ENCODE measurements at regions not wholly inside any gene's neighbourhood (a gene's known extent, or its start where the extent isn't known, plus 50 kb on each side); places are given as distances from the start of the nearest gene placed in this dataset.

GRCh38 chrX:115939070-115939469, 231.5 kb upstream of the AGTR2 start:
- DNase-seq (no peak), ATAC-seq (no peak)
- no peaks in the 10 kb centered on the region for H3K36me3 ChIP-seq (ENCODE audit: control insufficient read depth in 2 of 3, insufficient read depth in 3 of 3, low read length in 3 of 3)
- no peaks in the 10 kb centered on the region for H3K4me1 ChIP-seq (ENCODE audit: control insufficient read depth in 2 of 2, insufficient read depth in 2 of 2, low read length in 2 of 2)
- ChIA-PET CTCF (no interaction called here), POLR2A (no interaction called here)
- peaks cover 0 to 17% (median 0%) of the 10 kb centered on the region in 7 donors for H3K4me1 Mint-ChIP-seq
- no peak overlapping the region for H3K27ac ChIP-seq (ENCODE audit: low read depth, low read length)
- H3K9me3 ChIP-seq (ENCODE audit: control insufficient read depth in 2 of 3, low read length in 3 of 3), result no peaks in the 10 kb centered on the region
- no peak overlapping the region for H3K4me3 Mint-ChIP-seq
- no peak overlapping the region for H3K27ac Mint-ChIP-seq
- intact Hi-C loops (cut with micrococcal nuclease), result no loop called here
- peaks cover 0 to 3% (median 0%) of the 10 kb centered on the region in 11 donors for H3K9me3 Mint-ChIP-seq
- no peaks in the 10 kb centered on the region for H3K36me3 Mint-ChIP-seq
- H3K27me3 ChIP-seq (ENCODE audit: control insufficient read depth in 2 of 2, insufficient read depth in 2 of 2, low read length in 2 of 2), result no peaks in the 10 kb centered on the region
- no peaks in the 10 kb centered on the region for H3K27me3 Mint-ChIP-seq
- no peak overlapping the region for H3K4me3 ChIP-seq (ENCODE audit: low read length)

GRCh38 chrX:115939636-115940160, 230.8 kb upstream of the AGTR2 start:
- Histone ChIP-seq H3K36me3 (ENCODE audit: control insufficient read depth in 2 of 3, insufficient read depth in 3 of 3, low read length in 3 of 3) (no peaks in the 10 kb centered on the region), H3K4me3 (ENCODE audit: low read length) (no peak overlapping the region), H3K27ac (ENCODE audit: low read depth, low read length) (no peak overlapping the region), H3K27me3 (ENCODE audit: control insufficient read depth in 2 of 2, insufficient read depth in 2 of 2, low read length in 2 of 2) (no peaks in the 10 kb centered on the region), H3K4me1 (ENCODE audit: control insufficient read depth in 2 of 2, insufficient read depth in 2 of 2, low read length in 2 of 2) (no peaks in the 10 kb centered on the region), H3K9me3 (ENCODE audit: control insufficient read depth in 2 of 3, low read length in 3 of 3) (no peaks in the 10 kb centered on the region)
- H3K4me3 Mint-ChIP-seq, result no peak overlapping the region
- peaks cover 0 to 17% (median 0%) of the 10 kb centered on the region in 7 donors for H3K4me1 Mint-ChIP-seq
- CTCF ChIA-PET, result no interaction called here
- intact Hi-C loops (cut with micrococcal nuclease), result no loop called here
- no peak for ATAC-seq
- H3K36me3 Mint-ChIP-seq, result no peaks in the 10 kb centered on the region
- no peak overlapping the region for H3K27ac Mint-ChIP-seq
- POLR2A ChIA-PET, result no interaction called here
- no peak for DNase-seq
- peaks cover 0 to 3% (median 0%) of the 10 kb centered on the region in 11 donors for H3K9me3 Mint-ChIP-seq
- no peaks in the 10 kb centered on the region for H3K27me3 Mint-ChIP-seq

GRCh38 chrX:115940348-115940747, 230.2 kb upstream of the AGTR2 start:
- Histone ChIP-seq H3K4me3 (ENCODE audit: low read length) (no peak overlapping the region), H3K36me3 (ENCODE audit: control insufficient read depth in 2 of 3, insufficient read depth in 3 of 3, low read length in 3 of 3) (no peaks in the 10 kb centered on the region), H3K27ac (ENCODE audit: low read depth, low read length) (no peak overlapping the region), H3K27me3 (ENCODE audit: control insufficient read depth in 2 of 2, insufficient read depth in 2 of 2, low read length in 2 of 2) (no peaks in the 10 kb centered on the region), H3K9me3 (ENCODE audit: control insufficient read depth in 2 of 3, low read length in 3 of 3) (no peaks in the 10 kb centered on the region), H3K4me1 (ENCODE audit: control insufficient read depth in 2 of 2, insufficient read depth in 2 of 2, low read length in 2 of 2) (no peaks in the 10 kb centered on the region)
- ChIA-PET POLR2A (no interaction called here), CTCF (no interaction called here)
- H3K36me3 Mint-ChIP-seq, result no peaks in the 10 kb centered on the region
- H3K4me3 Mint-ChIP-seq, result peak overlapping the region in 1 of 10 donors; percentile 55
- intact Hi-C loops (cut with micrococcal nuclease), result no loop called here
- no peaks in the 10 kb centered on the region for H3K27me3 Mint-ChIP-seq
- H3K4me1 Mint-ChIP-seq, result peaks cover 0 to 17% (median 0%) of the 10 kb centered on the region in 7 donors
- peak overlapping the region in 1 of 9 donors; percentile 13 for H3K27ac Mint-ChIP-seq
- H3K9me3 Mint-ChIP-seq, result peaks cover 0 to 3% (median 0%) of the 10 kb centered on the region in 11 donors
- ATAC-seq (no peak), DNase-seq (no peak)

DNA sequence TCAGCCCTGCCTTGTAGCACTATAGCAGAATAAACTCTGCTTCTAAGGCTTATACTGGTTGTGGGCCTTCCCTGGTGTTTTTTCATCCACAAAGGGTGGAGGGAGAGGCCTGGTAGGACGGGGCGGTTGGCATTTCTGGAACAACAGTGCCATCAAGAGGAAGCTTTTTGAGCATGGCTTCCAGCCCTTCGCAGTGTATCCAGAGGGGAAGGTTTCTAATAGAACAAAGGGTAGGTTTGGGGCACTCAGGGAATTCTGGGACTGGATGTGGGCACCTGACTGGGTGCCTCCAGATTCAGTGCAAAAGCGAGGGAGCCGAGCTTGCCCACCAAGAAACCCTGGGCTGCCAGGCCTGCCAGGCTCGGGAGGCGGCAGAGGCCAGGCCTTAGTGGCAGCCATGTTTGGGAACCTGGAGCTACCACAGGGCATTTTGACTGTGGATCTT, 229.6 kb upstream of the AGTR2 start:
- no peak overlapping the region for H3K27ac ChIP-seq (ENCODE audit: low read depth, low read length)
- Mint-ChIP-seq H3K4me1 (peaks cover 0 to 17% (median 0%) of the 10 kb centered on the region in 7 donors), H3K27ac (peak overlapping the region in 3 of 9 donors; percentile 13 to 51 (median 39)), H3K27me3 (no peaks in the 10 kb centered on the region), H3K36me3 (no peaks in the 10 kb centered on the region), H3K4me3 (peak overlapping the region in 3 of 10 donors; percentile 44 to 55 (median 54)), H3K9me3 (peaks cover 0 to 3% (median 0%) of the 10 kb centered on the region in 11 donors)
- peak in 5 of 9 donors; percentile 69 to 85 (median 81) for DNase-seq
- no peaks in the 10 kb centered on the region for H3K27me3 ChIP-seq (ENCODE audit: control insufficient read depth in 2 of 2, insufficient read depth in 2 of 2, low read length in 2 of 2)
- ATAC-seq, result peak; percentile 55
- intact Hi-C loops (cut with micrococcal nuclease), result no loop called here
- no peaks in the 10 kb centered on the region for H3K9me3 ChIP-seq (ENCODE audit: control insufficient read depth in 2 of 3, low read length in 3 of 3)
- H3K36me3 ChIP-seq (ENCODE audit: control insufficient read depth in 2 of 3, insufficient read depth in 3 of 3, low read length in 3 of 3), result no peaks in the 10 kb centered on the region
- POLR2A ChIA-PET, result no interaction called here
- no peaks in the 10 kb centered on the region for H3K4me1 ChIP-seq (ENCODE audit: control insufficient read depth in 2 of 2, insufficient read depth in 2 of 2, low read length in 2 of 2)
- H3K4me3 ChIP-seq (ENCODE audit: low read length), result no peak overlapping the region
- CTCF ChIA-PET, result no interaction called here

- H3K27ac ChIP-seq (ENCODE audit: low read depth, low read length), result no peak overlapping the region
- no peaks in the 10 kb centered on the region for H3K36me3 ChIP-seq (ENCODE audit: control insufficient read depth in 2 of 3, insufficient read depth in 3 of 3, low read length in 3 of 3)
- H3K9me3 ChIP-seq (ENCODE audit: control insufficient read depth in 2 of 3, low read length in 3 of 3), result no peaks in the 10 kb centered on the region
- DNase-seq (no peak), ATAC-seq (no peak)
- H3K27me3 ChIP-seq (ENCODE audit: control insufficient read depth in 2 of 2, insufficient read depth in 2 of 2, low read length in 2 of 2), result no peaks in the 10 kb centered on the region
- no peak overlapping the region for H3K4me3 ChIP-seq (ENCODE audit: low read length)
- peaks cover 0 to 3% (median 0%) of the 10 kb centered on the region in 11 donors for H3K9me3 Mint-ChIP-seq
- ChIA-PET CTCF (no interaction called here), POLR2A (no interaction called here)
- no peaks in the 10 kb centered on the region for H3K4me1 ChIP-seq (ENCODE audit: control insufficient read depth in 2 of 2, insufficient read depth in 2 of 2, low read length in 2 of 2)
- no peaks in the 10 kb centered on the region for H3K36me3 Mint-ChIP-seq
- peaks cover 0 to 17% (median 0%) of the 10 kb centered on the region in 7 donors for H3K4me1 Mint-ChIP-seq
- intact Hi-C loops (cut with micrococcal nuclease), result no loop called here
- no peaks in the 10 kb centered on the region for H3K27me3 Mint-ChIP-seq
- peak overlapping the region in 2 of 10 donors; percentile 44 to 55 for H3K4me3 Mint-ChIP-seq
- no peak overlapping the region for H3K27ac Mint-ChIP-seq
These were observed 229.2 kb upstream of the AGTR2 start for GRCh38 chrX:115941388-115941787.

GRCh38 chrX:115946059-115946458, 224.5 kb upstream of the AGTR2 start:
- ChIA-PET POLR2A (no interaction called here), CTCF (no interaction called here)
- no peaks in the 10 kb centered on the region for H3K9me3 ChIP-seq (ENCODE audit: control insufficient read depth in 2 of 3, low read length in 3 of 3)
- H3K4me3 ChIP-seq (ENCODE audit: low read length), result no peak overlapping the region
- intact Hi-C loops (cut with micrococcal nuclease), result no loop called here
- H3K27me3 ChIP-seq (ENCODE audit: control insufficient read depth in 2 of 2, insufficient read depth in 2 of 2, low read length in 2 of 2), result no peaks in the 10 kb centered on the region
- no peak overlapping the region for H3K4me3 Mint-ChIP-seq
- H3K4me1 ChIP-seq (ENCODE audit: control insufficient read depth in 2 of 2, insufficient read depth in 2 of 2, low read length in 2 of 2), result no peaks in the 10 kb centered on the region
- peaks cover 0 to 15% (median 0%) of the 10 kb centered on the region in 7 donors for H3K4me1 Mint-ChIP-seq
- H3K27ac Mint-ChIP-seq, result no peak overlapping the region
- no peaks in the 10 kb centered on the region for H3K27me3 Mint-ChIP-seq
- H3K36me3 Mint-ChIP-seq, result no peaks in the 10 kb centered on the region
- no peak overlapping the region for H3K27ac ChIP-seq (ENCODE audit: low read depth, low read length)
- H3K36me3 ChIP-seq (ENCODE audit: control insufficient read depth in 2 of 3, insufficient read depth in 3 of 3, low read length in 3 of 3), result no peaks in the 10 kb centered on the region
- no peak for ATAC-seq
- DNase-seq, result no peak
- peaks cover 0 to 8% (median 0%) of the 10 kb centered on the region in 11 donors for H3K9me3 Mint-ChIP-seq

All from naive thymus-derived CD4-positive, alpha-beta T cell (primary cell).